ENCODE measurements at regions not wholly inside any gene's neighbourhood (a gene's known extent, or its start where the extent isn't known, plus 50 kb on each side); places are given as distances from the start of the nearest gene placed in this dataset.

- TF ChIP-seq ZNF274 (IDR thresholded peaks at IDR 0.05; ENCODE audit: low read length) (no peak), ZNF274 (tag by site-specific recombination; IDR thresholded peaks at IDR 0.05; ENCODE audit: borderline replicate concordance) (no peak), ZNF548 (tag by site-specific recombination; IDR thresholded peaks at IDR 0.05) (no peak), ATF2 (tag by site-specific recombination; IDR thresholded peaks at IDR 0.05; ENCODE audit: low read depth) (no peak), KLF17 (tag by site-specific recombination; IDR thresholded peaks at IDR 0.05) (no peak)
These were observed 694.7 kb downstream of the ZNF385D start for GRCh38 chr3:21056293-21056692.
